Stimulated activated CD8-positive, alpha-beta memory T cell treated with anti-CD3 and anti-CD28 coated beads, Interleukin-4, amount 100 ng/mL, for 48 hours (primary cell): ENCODE measurements at regions not wholly inside any gene's neighbourhood (a gene's known extent, or its start where the extent isn't known, plus 50 kb on each side); places are given as distances from the start of the nearest gene placed in this dataset.

Experiments used
- DNase-seq: peaks from one replicate; pipeline ENCODE4 v3.0.0-alpha.2; 2020

GRCh38 chr3:17974206-17974841 lies 231.9 kb upstream of the TBC1D5 start:
- DNase-seq = no peak

GRCh38 chr3:17972959-17973906 lies 230.8 kb upstream of the TBC1D5 start:
- no peak for DNase-seq

- DNase-seq = no peak
Observed at GRCh38 chr3:17972476-17972875, 230.0 kb upstream of the TBC1D5 start.

- no peak for DNase-seq
Observed at GRCh38 chr3:17972030-17972429, 229.6 kb upstream of the TBC1D5 start.

GRCh38 chr3:17969985-17970568 lies 227.6 kb upstream of the TBC1D5 start:
- DNase-seq = no peak

- DNase-seq = no peak
Observed at GRCh38 chr3:17969244-17969643, 226.8 kb upstream of the TBC1D5 start.

- no peak for DNase-seq
Observed at GRCh38 chr3:17967953-17968607, 225.6 kb upstream of the TBC1D5 start.

- no peak for DNase-seq
Observed at GRCh38 chr3:17967111-17967510, 224.7 kb upstream of the TBC1D5 start.

- no peak for DNase-seq
Observed at GRCh38 chr3:17965331-17965730, 222.9 kb upstream of the TBC1D5 start.

GRCh38 chr3:17964108-17964507 lies 221.7 kb upstream of the TBC1D5 start:
- DNase-seq = no peak

- no peak for DNase-seq
Observed at GRCh38 chr3:17955411-17955810, 213.0 kb upstream of the TBC1D5 start.

- no peak for DNase-seq
Observed at GRCh38 chr3:17954801-17955200, 212.4 kb upstream of the TBC1D5 start.

- DNase-seq = no peak
Observed at GRCh38 chr3:17951241-17951640, 208.8 kb upstream of the TBC1D5 start.

- no peak for DNase-seq
Observed at GRCh38 chr3:17949101-17949500, 206.7 kb upstream of the TBC1D5 start.

GRCh38 chr3:17947833-17948232 lies 205.4 kb upstream of the TBC1D5 start:
- no peak for DNase-seq

GRCh38 chr3:17946619-17947018 lies 204.2 kb upstream of the TBC1D5 start:
- no peak for DNase-seq

GRCh38 chr3:17945799-17946399 lies 203.5 kb upstream of the TBC1D5 start:
- DNase-seq = no peak

- DNase-seq = no peak
Observed at GRCh38 chr3:17945018-17945798, 202.8 kb upstream of the TBC1D5 start.

- no peak for DNase-seq
Observed at GRCh38 chr3:17942856-17943255, 200.4 kb upstream of the TBC1D5 start.

- DNase-seq = no peak
Observed at GRCh38 chr3:17941766-17942165, 199.3 kb upstream of the TBC1D5 start.

GRCh38 chr3:17941152-17941551 lies 198.7 kb upstream of the TBC1D5 start:
- DNase-seq = no peak

GRCh38 chr3:17939157-17939556 lies 196.7 kb upstream of the TBC1D5 start:
- no peak for DNase-seq
